T-helper 2 cell (primary cell): ENCODE measurements at regions not wholly inside any gene's neighbourhood (a gene's known extent, or its start where the extent isn't known, plus 50 kb on each side); places are given as distances from the start of the nearest gene placed in this dataset.

Experiments used
- DNase-seq, 5 experiments: peaks; one replicate each; pipeline versions ENCODE4 v3.0.0 to v3.0.0-alpha.2; 2012 to 2022

GRCh38 chr10:3293581-3294431, 121.2 kb upstream of the PITRM1 start:
- no peak for DNase-seq

- DNase-seq, result no peak
Measured at GRCh38 chr10:3292636-3293035, 120.1 kb upstream of the PITRM1 start.

GRCh38 chr10:3290550-3290949, 118.0 kb upstream of the PITRM1 start:
- no peak for DNase-seq

GRCh38 chr10:3287572-3288445, 115.2 kb upstream of the PITRM1 start:
- no peak for DNase-seq

- DNase-seq, result no peak
Measured at GRCh38 chr10:3282674-3283017, 110.1 kb upstream of the PITRM1 start.

GRCh38 chr10:3281941-3282673, 109.5 kb upstream of the PITRM1 start:
- no peak for DNase-seq

- DNase-seq, result no peak
Measured at GRCh38 chr10:3278771-3279170, 106.2 kb upstream of the PITRM1 start.

- no peak for DNase-seq
Measured at GRCh38 chr10:3277566-3277965, 105.0 kb upstream of the PITRM1 start.

GRCh38 chr10:3274414-3274813, 101.8 kb upstream of the PITRM1 start:
- DNase-seq, result no peak

GRCh38 chr10:3273966-3274365, 101.4 kb upstream of the PITRM1 start:
- no peak for DNase-seq

GRCh38 chr10:3272300-3272699, 99.7 kb upstream of the PITRM1 start:
- no peak for DNase-seq

- no peak for DNase-seq
Measured at GRCh38 chr10:3271354-3272115, 99.0 kb upstream of the PITRM1 start.

GRCh38 chr10:3270577-3271316, 98.2 kb upstream of the PITRM1 start:
- no peak for DNase-seq

GRCh38 chr10:3268025-3268424, 95.4 kb upstream of the PITRM1 start:
- no peak for DNase-seq

- no peak for DNase-seq
Measured at GRCh38 chr10:3265088-3265487, 92.5 kb upstream of the PITRM1 start.

GRCh38 chr10:3264161-3264761, 91.7 kb upstream of the PITRM1 start:
- no peak for DNase-seq

GRCh38 chr10:3263747-3264146, 91.2 kb upstream of the PITRM1 start:
- DNase-seq, result no peak

- DNase-seq, result no peak
Measured at GRCh38 chr10:3263082-3263481, 90.5 kb upstream of the PITRM1 start.

GRCh38 chr10:3261921-3262320, 89.3 kb upstream of the PITRM1 start:
- no peak for DNase-seq

GRCh38 chr10:3260066-3260834, 87.7 kb upstream of the PITRM1 start:
- no peak for DNase-seq

GRCh38 chr10:3259499-3259898, 86.9 kb upstream of the PITRM1 start:
- DNase-seq, result no peak
